ENCODE measurements at regions not wholly inside any gene's neighbourhood (a gene's known extent, or its start where the extent isn't known, plus 50 kb on each side); places are given as distances from the start of the nearest gene placed in this dataset.

DNA sequence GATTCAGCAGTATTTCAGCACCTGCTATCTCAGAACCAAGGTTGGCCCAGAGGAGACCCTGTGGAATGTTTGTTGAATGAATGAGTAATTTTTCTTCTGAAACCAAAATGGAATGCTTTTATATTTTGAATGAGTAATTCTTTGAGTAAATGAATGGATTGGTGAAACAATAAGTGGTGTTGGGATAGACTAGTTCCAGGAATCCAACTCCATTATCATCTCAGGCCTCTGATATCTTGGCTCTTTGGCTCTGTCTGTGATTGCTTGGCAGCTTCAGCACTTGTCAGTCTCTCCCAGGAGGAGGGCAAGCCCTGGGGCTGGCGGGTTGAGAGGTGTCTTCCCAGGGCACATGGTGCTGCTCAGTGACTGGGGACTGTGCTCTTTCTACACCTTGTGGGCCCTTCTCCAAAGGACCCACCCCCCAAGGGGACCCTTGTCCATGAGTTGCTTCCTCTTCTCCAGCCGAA lies 284.4 kb upstream of the FOXF1 start:
- Histone ChIP-seq H3K4me1 (no peaks in the 10 kb centered on the region), H3K36me3 (no peaks in the 10 kb centered on the region), H3K27me3 (no peaks in the 10 kb centered on the region), H3K9me3 (no peaks in the 10 kb centered on the region), H3K4me3 (no peak overlapping the region), H3K9ac (ENCODE audit: low read depth in 2 of 2, low read length in 2 of 2) (no peak overlapping the region), H3K27ac (no peak overlapping the region)
- TF ChIP-seq CTCF (IDR thresholded peaks at IDR 0.05) = no peak
- intact Hi-C loops (cut with DNase I) = no loop called here
- DNase-seq = no peak

DNA sequence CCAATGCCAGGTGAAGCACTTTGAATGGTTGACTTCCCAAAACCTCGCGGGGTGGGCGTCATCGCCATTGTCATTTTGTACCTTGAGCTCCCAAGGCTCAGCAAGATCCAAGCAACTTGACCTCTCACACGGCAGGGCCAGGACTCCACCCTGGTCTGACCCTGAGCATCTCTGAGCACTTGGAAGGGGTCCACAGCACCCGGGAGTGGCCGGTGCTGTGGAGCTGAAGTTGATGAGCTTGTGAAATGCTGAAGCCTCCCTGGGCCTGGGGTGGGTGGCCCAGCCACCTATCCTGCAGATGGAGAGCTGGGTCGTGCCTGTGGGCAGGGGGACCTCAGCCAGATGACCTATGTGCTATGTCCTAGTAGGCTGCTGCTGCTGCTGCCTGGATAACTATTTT lies 283.3 kb upstream of the FOXF1 start:
- Histone ChIP-seq H3K9me3 (no peaks in the 10 kb centered on the region), H3K4me3 (no peak overlapping the region), H3K27me3 (no peaks in the 10 kb centered on the region), H3K4me1 (no peaks in the 10 kb centered on the region), H3K9ac (ENCODE audit: low read depth in 2 of 2, low read length in 2 of 2) (no peak overlapping the region), H3K27ac (no peak overlapping the region), H3K36me3 (no peaks in the 10 kb centered on the region)
- no peak for DNase-seq
- TF ChIP-seq CTCF (IDR thresholded peaks at IDR 0.05) = no peak
- intact Hi-C loops (cut with DNase I) = no loop called here

- no peaks in the 10 kb centered on the region for H3K9me3 ChIP-seq
- DNase-seq = no peak
- H3K4me3 ChIP-seq = no peak overlapping the region
- no peaks in the 10 kb centered on the region for H3K4me1 ChIP-seq
- H3K27ac ChIP-seq = no peak overlapping the region
- H3K36me3 ChIP-seq = no peaks in the 10 kb centered on the region
- H3K27me3 ChIP-seq = no peaks in the 10 kb centered on the region
- no peak for TF ChIP-seq CTCF (IDR thresholded peaks at IDR 0.05)
- no peak overlapping the region for H3K9ac ChIP-seq (ENCODE audit: low read depth in 2 of 2, low read length in 2 of 2)
- intact Hi-C loops (cut with DNase I) = no loop called here
These were observed 282.5 kb upstream of the FOXF1 start for GRCh38 chr16:86227801-86228200.

DNA sequence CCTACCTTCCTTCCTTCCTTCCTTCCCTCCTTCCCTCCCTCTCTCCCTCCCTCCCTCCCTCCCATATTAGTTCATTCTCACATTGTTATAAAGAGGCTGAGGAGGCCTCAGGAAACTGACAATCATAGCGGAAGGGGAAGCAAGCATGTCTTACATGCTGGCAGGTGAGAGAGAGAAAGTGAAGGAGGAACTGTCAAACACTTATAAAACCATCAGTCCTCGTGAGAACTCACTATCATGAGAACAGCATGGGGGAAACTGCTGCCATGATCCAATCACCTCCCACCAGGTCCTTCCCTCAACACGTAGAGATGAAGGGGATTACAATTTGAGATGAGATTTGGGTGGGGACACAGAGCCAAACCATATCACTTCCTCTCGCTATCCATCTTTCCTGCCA lies 281.6 kb upstream of the FOXF1 start:
- no peak for TF ChIP-seq CTCF (IDR thresholded peaks at IDR 0.05)
- intact Hi-C loops (cut with DNase I) = no loop called here

GRCh38 chr16:86229283-86229682 lies 281.0 kb upstream of the FOXF1 start:
- Histone ChIP-seq H3K9ac (ENCODE audit: low read depth in 2 of 2, low read length in 2 of 2) (no peak overlapping the region), H3K4me1 (no peaks in the 10 kb centered on the region), H3K36me3 (no peaks in the 10 kb centered on the region), H3K4me3 (no peak overlapping the region), H3K9me3 (no peaks in the 10 kb centered on the region), H3K27me3 (no peaks in the 10 kb centered on the region), H3K27ac (no peak overlapping the region)
- intact Hi-C loops (cut with DNase I) = no loop called here
- DNase-seq = no peak
- TF ChIP-seq CTCF (IDR thresholded peaks at IDR 0.05) = no peak

More for the DNA sequence above, 281.6 kb upstream of the FOXF1 start:
- DNase-seq = no peak
- Histone ChIP-seq H3K4me3 (no peak overlapping the region), H3K4me1 (no peaks in the 10 kb centered on the region), H3K27me3 (no peaks in the 10 kb centered on the region), H3K36me3 (no peaks in the 10 kb centered on the region), H3K27ac (no peak overlapping the region), H3K9ac (ENCODE audit: low read depth in 2 of 2, low read length in 2 of 2) (no peak overlapping the region), H3K9me3 (no peaks in the 10 kb centered on the region)

All from colonic mucosa (tissue), 4 donors.